SH-SY5Y (cell line): ENCODE measurements at regions not wholly inside any gene's neighbourhood (a gene's known extent, or its start where the extent isn't known, plus 50 kb on each side); places are given as distances from the start of the nearest gene placed in this dataset.

ENCODE experiments used
- GATA2 ChIP-seq: IDR thresholded peaks from 2 replicates; pipeline ENCODE4 v1.6.1; 2011; ENCODE audit warnings: mild to moderate bottlenecking, low read depth, low read length
- GATA3 ChIP-seq: IDR thresholded peaks from 2 replicates; pipeline ENCODE4 v1.6.1; 2011; ENCODE audit warnings: low read depth, mild to moderate bottlenecking, low read length, moderate library complexity

DNA sequence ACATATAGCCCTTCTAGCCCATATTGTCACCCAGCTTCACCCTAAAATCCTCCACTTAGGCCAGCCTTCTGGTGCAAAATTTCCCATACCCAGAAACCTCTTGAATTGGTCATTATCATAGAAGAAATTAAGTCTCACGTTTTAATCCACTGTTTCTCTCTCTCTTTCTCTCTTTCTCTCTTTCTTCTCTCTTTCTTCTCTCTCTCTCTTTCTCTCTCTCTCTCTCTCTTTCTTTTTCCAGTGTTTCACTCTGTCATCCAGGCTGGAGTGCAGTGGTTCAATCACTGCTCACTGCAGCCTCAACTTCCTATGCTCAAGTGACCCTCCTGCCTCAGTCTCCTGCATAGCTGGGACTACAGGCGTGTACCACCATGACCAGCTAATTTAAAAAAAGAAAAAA lies 363.4 kb downstream of the TMEM167A start:
- TF ChIP-seq GATA2 (no peak), GATA3 (no peak)
